Activated CD4-positive, alpha-beta T cell treated with anti-CD3 and anti-CD28 coated beads for 24 hours (primary cell): ENCODE measurements at regions not wholly inside any gene's neighbourhood (a gene's known extent, or its start where the extent isn't known, plus 50 kb on each side); places are given as distances from the start of the nearest gene placed in this dataset.
"Not testable (repeated sequence)": the region's sequence is repeated elsewhere in the genome, so short reads cannot be mapped to it uniquely, and the experiment has no call there.

Experiments
- DNase-seq, 2 donors: peaks; one replicate each; pipeline ENCODE4 v3.0.0-alpha.2; 2020; ENCODE audit warnings: low read depth in 2 of 2

GRCh38 chr16:64116151-64116550 is 1005.7 kb downstream of the CDH11 start:
- DNase-seq, result no peak

- DNase-seq, result no peak
Measured at GRCh38 chr16:64109241-64109640, 1012.6 kb downstream of the CDH11 start.

GRCh38 chr16:64102654-64103053 is 1019.2 kb downstream of the CDH11 start:
- DNase-seq, result no peak

- DNase-seq, result no peak
Measured at GRCh38 chr16:64098451-64098850, 1023.4 kb downstream of the CDH11 start.

- no peak for DNase-seq
Measured at GRCh38 chr16:64096689-64097088, 1025.2 kb downstream of the CDH11 start.

GRCh38 chr16:64094992-64095634 is 1026.8 kb downstream of the CDH11 start:
- DNase-seq, result no peak

- no peak for DNase-seq
Measured at GRCh38 chr16:64094181-64094965, 1027.5 kb downstream of the CDH11 start.

GRCh38 chr16:64092271-64092670 is 1029.6 kb downstream of the CDH11 start:
- DNase-seq, result no peak

- DNase-seq, result no peak
Measured at GRCh38 chr16:64090327-64090726, 1031.5 kb downstream of the CDH11 start.

- DNase-seq, result no peak
Measured at GRCh38 chr16:64089697-64090096, 1032.2 kb downstream of the CDH11 start.

- DNase-seq, result no peak
Measured at GRCh38 chr16:64088838-64089237, 1033.0 kb downstream of the CDH11 start.

GRCh38 chr16:64085296-64085695 is 1036.6 kb downstream of the CDH11 start:
- no peak for DNase-seq

- no peak for DNase-seq
Measured at GRCh38 chr16:64084706-64085105, 1037.2 kb downstream of the CDH11 start.

- no peak for DNase-seq
Measured at GRCh38 chr16:64083428-64084129, 1038.3 kb downstream of the CDH11 start.

GRCh38 chr16:64077242-64077641 is 1044.6 kb downstream of the CDH11 start:
- DNase-seq, result no peak

- no peak for DNase-seq
Measured at GRCh38 chr16:64074706-64075105, 1047.2 kb downstream of the CDH11 start.

GRCh38 chr16:64072131-64072730 is 1049.6 kb downstream of the CDH11 start:
- not testable (repeated sequence) for DNase-seq

GRCh38 chr16:64065523-64065922 is 1056.3 kb downstream of the CDH11 start:
- no peak for DNase-seq

- no peak for DNase-seq
Measured at GRCh38 chr16:64061621-64062020, 1060.2 kb downstream of the CDH11 start.

GRCh38 chr16:64060631-64061030 is 1061.2 kb downstream of the CDH11 start:
- no peak for DNase-seq

- no peak for DNase-seq
Measured at GRCh38 chr16:64058685-64059084, 1063.2 kb downstream of the CDH11 start.

- DNase-seq, result no peak
Measured at GRCh38 chr16:64051824-64052223, 1070.0 kb downstream of the CDH11 start.
